HCT116 (cell line): ENCODE measurements at regions not wholly inside any gene's neighbourhood (a gene's known extent, or its start where the extent isn't known, plus 50 kb on each side); places are given as distances from the start of the nearest gene placed in this dataset.

Experiments
- ATAC-seq: fragments of 200-7000 bp; cut with Tn5 transposase; 2 replicates; pipeline ENCODE4 v1.9.1; 2020; ENCODE audit warnings: mild to moderate bottlenecking, moderate library complexity
- BruUV-seq: library from RNA; stranded (reverse); fragments of 400-500 nt; replicated peaks from 2 replicates; lab custom pipeline; 2021; lab: Mats Ljungman, UMichigan
- CTCF ChIA-PET: fragments of 300-600 bp; sonication (Branson Sonifier 250); formaldehyde crosslinking; loops from one replicate; lab custom pipeline; 2021; ENCODE audit warnings: antibody characterized with exemption; lab: Charles Lee
- POLR2A ChIA-PET: fragments of 300-600, 350-600 bp; sonication (Branson Sonifier 250); formaldehyde crosslinking; loops from one replicate; lab custom pipeline; 2021; ENCODE audit warnings: antibody characterized with exemption; lab: Charles Lee
- RAD21 ChIA-PET, 2 experiments: fragments of 300-600 bp; sonication (Branson Sonifier 250); formaldehyde crosslinking; loops; one replicate each; lab custom pipeline; 2023; ENCODE audit warnings: low total read pairs in 2 of 2; ENCODE audit not compliant: uncharacterized antibody in 2 of 2, unreplicated experiment in 2 of 2, low non-redundant PET in 1 of 2; lab: Charles Lee
- DNase-seq: peaks from one replicate; pipeline ENCODE4 v3.0.0-alpha.2; 2010; ENCODE audit warnings: low read depth, low spot score
- H2AFZ ChIP-seq: fragments of 200-600 bp; shearing (Covaris generic), sonication (generic); 2 replicates; pipeline ENCODE4 v1.6.1; 2017; ENCODE audit warnings: low read depth, mixed run types, mixed read lengths, antibody characterized with exemption, low read length; ENCODE audit not compliant: poor library complexity, severe bottlenecking
- H3K27ac ChIP-seq: 2 replicates; pipeline ENCODE4 v1.5.1; 2012; ENCODE audit warnings: low read depth, low read length
- H3K27me3 ChIP-seq: fragments of 200-600 bp; sonication (generic); 2 replicates; pipeline ENCODE4 v1.6.1; 2016; ENCODE audit warnings: mixed run types, low read length, mixed read lengths; ENCODE audit not compliant: insufficient read depth
- H3K36me3 ChIP-seq, 2 experiments: fragments of 200-500 bp in 1 of 2; fragments of 200-600 bp in 1 of 2; sonication (Bioruptor generic) in 1 of 2; sonication (generic) in 1 of 2; 2 replicates each; pipeline versions ENCODE4 v1.5.1 to v1.6.1; 2014 to 2016; ENCODE audit warnings: low read length in 2 of 2, inconsistent platforms in 1 of 2, mixed read lengths in 1 of 2, mixed run types in 1 of 2; ENCODE audit not compliant: insufficient read depth in 2 of 2, control insufficient read depth in 1 of 2
- H3K4me1 ChIP-seq, 2 experiments: fragments of 200-600 bp in 1 of 2; sonication (generic) in 1 of 2; 2 replicates each; pipeline versions ENCODE4 v1.5.1 to v1.6.1; 2012 to 2017; ENCODE audit warnings: low read length in 2 of 2, inconsistent platforms in 1 of 2, mild to moderate bottlenecking in 1 of 2, mixed read lengths in 1 of 2, mixed run types in 1 of 2, moderate library complexity in 1 of 2; ENCODE audit not compliant: insufficient read depth in 2 of 2, control insufficient read depth in 1 of 2
- H3K4me2 ChIP-seq: fragments of 200-600 bp; sonication (generic); 2 replicates; pipeline ENCODE4 v1.6.1; 2017; ENCODE audit warnings: mixed run types, low read length, mixed read lengths
- H3K4me3 ChIP-seq, 2 experiments: fragments of 200-600 bp in 1 of 2; sonication (generic) in 1 of 2; replicated peaks in 1 of 2; 2 replicates each; pipeline ENCODE4 v1.5.1; 2011 to 2016; ENCODE audit warnings: low read length in 2 of 2, control low read depth in 1 of 2, low read depth in 1 of 2, mild to moderate bottlenecking in 1 of 2, mixed read lengths in 1 of 2, mixed run types in 1 of 2
- H3K79me2 ChIP-seq: fragments of 200-600 bp; sonication (generic); 2 replicates; pipeline ENCODE4 v1.6.1; 2017; ENCODE audit warnings: mild to moderate bottlenecking, mixed run types, low read length, moderate library complexity, mixed read lengths; ENCODE audit not compliant: insufficient read depth
- H3K9ac ChIP-seq: fragments of 200-600 bp; sonication (generic); 2 replicates; pipeline ENCODE4 v1.6.1; 2016; ENCODE audit warnings: low read length, mixed read lengths
- H3K9me2 ChIP-seq: fragments of 200-600 bp; sonication (generic), shearing (Covaris generic); 2 replicates; pipeline ENCODE4 v1.6.1; 2017; ENCODE audit warnings: mixed run types, mild to moderate bottlenecking, moderate library complexity; ENCODE audit not compliant: insufficient read depth
- H3K9me3 ChIP-seq, 2 experiments: fragments of 200-500 bp in 1 of 2; fragments of 200-600 bp in 1 of 2; sonication (Bioruptor generic) in 1 of 2; sonication (generic) in 1 of 2; 2 replicates each; pipeline ENCODE4 v1.6.1; 2014 to 2017; ENCODE audit warnings: low read length in 2 of 2, mixed read lengths in 2 of 2, inconsistent platforms in 1 of 2, low read depth in 1 of 2, mild to moderate bottlenecking in 1 of 2, mixed run types in 1 of 2, moderate library complexity in 1 of 2; ENCODE audit not compliant: control insufficient read depth in 1 of 2, insufficient read depth in 1 of 2
- H4K20me1 ChIP-seq: fragments of 200-600 bp; sonication (generic), shearing (Covaris generic); 2 replicates; pipeline ENCODE4 v1.6.1; 2017; ENCODE audit warnings: mixed run types, mild to moderate bottlenecking, moderate library complexity; ENCODE audit not compliant: insufficient read depth
- CBX3 ChIP-seq: IDR thresholded peaks from 2 replicates; pipeline ENCODE4 v1.6.1; 2012; ENCODE audit warnings: low read depth
- ELF1 ChIP-seq: IDR thresholded peaks from 2 replicates; pipeline ENCODE4 v1.6.1; 2012; ENCODE audit warnings: low read depth, borderline replicate concordance
- EZH2phosphoT487 ChIP-seq: fragments of 200-600 bp; IDR thresholded peaks from 2 replicates; pipeline ENCODE4 v1.6.1; 2018; ENCODE audit warnings: antibody characterized with exemption, borderline replicate concordance
- JUND ChIP-seq: IDR thresholded peaks from 2 replicates; pipeline ENCODE4 v1.6.1; 2012
- POLR2AphosphoS5 ChIP-seq: IDR thresholded peaks from 2 replicates; pipeline ENCODE4 v1.6.1; 2011; ENCODE audit warnings: mild to moderate bottlenecking, low read depth, low read length, moderate library complexity
- RAD21 ChIP-seq: IDR thresholded peaks from 2 replicates; pipeline ENCODE4 v1.6.1; 2012; ENCODE audit warnings: low read depth, mild to moderate bottlenecking
- SIN3A ChIP-seq: IDR thresholded peaks from 2 replicates; pipeline ENCODE4 v1.6.1; 2012; ENCODE audit warnings: low read depth
- TCF7L2 ChIP-seq: IDR thresholded peaks from 2 replicates; pipeline ENCODE4 v1.7.0; 2011; ENCODE audit warnings: borderline replicate concordance, inconsistent platforms; ENCODE audit not compliant: insufficient read depth, insufficient read length; ENCODE audit errors: extremely low read depth
- ZNF274 ChIP-seq: fragments of 200-500 bp; sonication (Bioruptor generic); IDR thresholded peaks from 2 replicates; pipeline ENCODE4 v1.6.1; 2014; ENCODE audit warnings: mild to moderate bottlenecking, low read depth, low read length, inconsistent platforms
- intact Hi-C: fragments of 100-400 bp; cut with micrococcal nuclease; formaldehyde crosslinking; loops from 2 replicates; pipeline ENCODE4 v1.10.0; 2022
- TF ChIP-seq, protein P1 (sequence below): IDR thresholded peaks from 2 replicates; pipeline ENCODE4 v1.6.1; 2011; ENCODE audit warnings: mild to moderate bottlenecking, low read length, moderate library complexity; ENCODE audit not compliant: insufficient replicate concordance; ENCODE audit errors: extremely low read depth
- TF ChIP-seq, protein P2 (sequence below): IDR thresholded peaks from 2 replicates; pipeline ENCODE4 v1.6.1; 2012
- TF ChIP-seq, protein P3 (sequence below): IDR thresholded peaks from 2 replicates; pipeline ENCODE4 v1.6.1; 2012; ENCODE audit warnings: low read depth
- TF ChIP-seq, protein P4 (sequence below), 3 experiments: fragments of 200-600 bp in 1 of 3; sonication (generic) in 1 of 3; IDR thresholded peaks in 2 of 3; conservative IDR thresholded peaks in 1 of 3; 2 replicates each; pipeline ENCODE4 v1.5.1; 2012 to 2017; ENCODE audit warnings: low read depth in 2 of 3, low read length in 2 of 3, antibody characterized with exemption in 1 of 3, borderline replicate concordance in 1 of 3, control low read depth in 1 of 3, mild to moderate bottlenecking in 1 of 3, mixed read lengths in 1 of 3, mixed run types in 1 of 3, moderate library complexity in 1 of 3; ENCODE audit not compliant: insufficient read depth in 1 of 3

DNA sequence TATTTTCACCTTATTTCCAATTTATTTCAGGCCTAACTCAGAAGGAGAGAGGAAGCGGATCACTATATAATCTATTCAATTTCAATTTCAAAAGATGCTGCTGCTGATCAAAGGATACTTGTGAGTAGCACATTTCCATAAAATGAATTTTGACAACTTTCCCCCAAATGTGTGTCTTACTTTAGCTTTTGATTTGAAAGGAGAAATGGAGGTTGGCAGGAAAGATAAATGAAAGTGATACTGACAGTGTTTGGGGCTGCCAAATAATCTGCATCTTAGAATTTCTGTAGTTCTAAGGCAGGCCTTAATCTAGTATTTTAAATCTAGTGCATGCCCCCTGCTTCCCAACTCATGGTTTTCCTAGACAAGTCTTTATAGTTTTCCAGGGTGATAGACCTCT, 535.4 kb downstream of the DOK5 start:
- ChIA-PET CTCF (no interaction called here), POLR2A (no interaction called here)
- no peak overlapping the region for H3K4me3 ChIP-seq
- ATAC-seq, result no peak
- no peak overlapping the region for H2AFZ ChIP-seq
- no TSS peak for BruUV-seq
- TF ChIP-seq SIN3A, result no peak
- TF ChIP-seq, protein P1, sequence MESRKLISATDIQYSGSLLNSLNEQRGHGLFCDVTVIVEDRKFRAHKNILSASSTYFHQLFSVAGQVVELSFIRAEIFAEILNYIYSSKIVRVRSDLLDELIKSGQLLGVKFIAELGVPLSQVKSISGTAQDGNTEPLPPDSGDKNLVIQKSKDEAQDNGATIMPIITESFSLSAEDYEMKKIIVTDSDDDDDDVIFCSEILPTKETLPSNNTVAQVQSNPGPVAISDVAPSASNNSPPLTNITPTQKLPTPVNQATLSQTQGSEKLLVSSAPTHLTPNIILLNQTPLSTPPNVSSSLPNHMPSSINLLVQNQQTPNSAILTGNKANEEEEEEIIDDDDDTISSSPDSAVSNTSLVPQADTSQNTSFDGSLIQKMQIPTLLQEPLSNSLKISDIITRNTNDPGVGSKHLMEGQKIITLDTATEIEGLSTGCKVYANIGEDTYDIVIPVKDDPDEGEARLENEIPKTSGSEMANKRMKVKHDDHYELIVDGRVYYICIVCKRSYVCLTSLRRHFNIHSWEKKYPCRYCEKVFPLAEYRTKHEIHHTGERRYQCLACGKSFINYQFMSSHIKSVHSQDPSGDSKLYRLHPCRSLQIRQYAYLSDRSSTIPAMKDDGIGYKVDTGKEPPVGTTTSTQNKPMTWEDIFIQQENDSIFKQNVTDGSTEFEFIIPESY, result no peak
- TF ChIP-seq, all 23 proteins: peak for 0
- DNase-seq, result no peak
- Histone ChIP-seq H3K27me3 (no peaks in the 10 kb centered on the region), H3K4me1 (no peaks in the 10 kb centered on the region), H3K36me3 (no peaks in the 10 kb centered on the region), H4K20me1 (no peaks in the 10 kb centered on the region), H3K79me2 (no peaks in the 10 kb centered on the region), H3K9me2 (no peaks in the 10 kb centered on the region), H3K27ac (no peak overlapping the region), H3K9me3 (peaks cover 25 to 33% of the 10 kb centered on the region in 2 experiments; a peak in 2 of 4 replicates), H3K4me2 (no peak overlapping the region), H3K9ac (no peak overlapping the region)
- intact Hi-C loops, result no loop called here
- RAD21 ChIA-PET, result no interaction called here

DNA sequence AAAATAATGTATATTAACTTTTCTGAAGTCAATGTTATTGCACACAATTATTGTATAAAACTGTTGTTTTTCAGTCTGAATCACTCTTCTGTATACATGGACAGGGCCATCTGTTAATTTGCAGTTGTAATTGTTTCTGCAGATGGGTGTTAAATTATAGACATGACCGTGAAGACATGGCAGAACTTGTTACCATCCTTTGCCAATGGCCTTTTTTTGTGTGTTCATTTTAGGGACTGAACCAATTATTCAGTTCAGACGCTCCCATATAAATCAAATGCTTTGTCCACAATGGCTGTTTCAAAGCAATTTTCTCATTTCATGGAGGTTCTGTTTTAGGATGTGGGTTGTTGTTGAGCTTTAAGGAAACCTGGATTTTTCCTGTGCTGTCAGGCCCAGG, 533.7 kb downstream of the DOK5 start:
- Histone ChIP-seq H2AFZ (no peak overlapping the region), H3K9ac (no peak overlapping the region), H3K9me2 (no peaks in the 10 kb centered on the region), H3K4me2 (no peak overlapping the region), H3K27me3 (no peaks in the 10 kb centered on the region), H3K4me3 (no peak overlapping the region), H3K9me3 (peaks cover 20 to 37% of the 10 kb centered on the region in 2 experiments; a peak in 2 of 4 replicates), H4K20me1 (no peaks in the 10 kb centered on the region), H3K27ac (no peak overlapping the region), H3K79me2 (no peaks in the 10 kb centered on the region), H3K36me3 (no peaks in the 10 kb centered on the region), H3K4me1 (no peaks in the 10 kb centered on the region)
- BruUV-seq, result no TSS peak
- ChIA-PET CTCF (no interaction called here), POLR2A (no interaction called here), RAD21 (no interaction called here)
- intact Hi-C loops, result no loop called here
- DNase-seq, result no peak
- ATAC-seq, result no peak
- no peak for TF ChIP-seq ZNF274
- no peak for TF ChIP-seq JUND
- TF ChIP-seq POLR2AphosphoS5, result no peak
- TF ChIP-seq CBX3, result no peak
- no peak for TF ChIP-seq EZH2phosphoT487
- no peak for TF ChIP-seq RAD21
- no peak for TF ChIP-seq TCF7L2
- TF ChIP-seq, protein P2, sequence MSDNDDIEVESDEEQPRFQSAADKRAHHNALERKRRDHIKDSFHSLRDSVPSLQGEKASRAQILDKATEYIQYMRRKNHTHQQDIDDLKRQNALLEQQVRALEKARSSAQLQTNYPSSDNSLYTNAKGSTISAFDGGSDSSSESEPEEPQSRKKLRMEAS, result no peak
- no peak for TF ChIP-seq ELF1
- TF ChIP-seq, protein P3, sequence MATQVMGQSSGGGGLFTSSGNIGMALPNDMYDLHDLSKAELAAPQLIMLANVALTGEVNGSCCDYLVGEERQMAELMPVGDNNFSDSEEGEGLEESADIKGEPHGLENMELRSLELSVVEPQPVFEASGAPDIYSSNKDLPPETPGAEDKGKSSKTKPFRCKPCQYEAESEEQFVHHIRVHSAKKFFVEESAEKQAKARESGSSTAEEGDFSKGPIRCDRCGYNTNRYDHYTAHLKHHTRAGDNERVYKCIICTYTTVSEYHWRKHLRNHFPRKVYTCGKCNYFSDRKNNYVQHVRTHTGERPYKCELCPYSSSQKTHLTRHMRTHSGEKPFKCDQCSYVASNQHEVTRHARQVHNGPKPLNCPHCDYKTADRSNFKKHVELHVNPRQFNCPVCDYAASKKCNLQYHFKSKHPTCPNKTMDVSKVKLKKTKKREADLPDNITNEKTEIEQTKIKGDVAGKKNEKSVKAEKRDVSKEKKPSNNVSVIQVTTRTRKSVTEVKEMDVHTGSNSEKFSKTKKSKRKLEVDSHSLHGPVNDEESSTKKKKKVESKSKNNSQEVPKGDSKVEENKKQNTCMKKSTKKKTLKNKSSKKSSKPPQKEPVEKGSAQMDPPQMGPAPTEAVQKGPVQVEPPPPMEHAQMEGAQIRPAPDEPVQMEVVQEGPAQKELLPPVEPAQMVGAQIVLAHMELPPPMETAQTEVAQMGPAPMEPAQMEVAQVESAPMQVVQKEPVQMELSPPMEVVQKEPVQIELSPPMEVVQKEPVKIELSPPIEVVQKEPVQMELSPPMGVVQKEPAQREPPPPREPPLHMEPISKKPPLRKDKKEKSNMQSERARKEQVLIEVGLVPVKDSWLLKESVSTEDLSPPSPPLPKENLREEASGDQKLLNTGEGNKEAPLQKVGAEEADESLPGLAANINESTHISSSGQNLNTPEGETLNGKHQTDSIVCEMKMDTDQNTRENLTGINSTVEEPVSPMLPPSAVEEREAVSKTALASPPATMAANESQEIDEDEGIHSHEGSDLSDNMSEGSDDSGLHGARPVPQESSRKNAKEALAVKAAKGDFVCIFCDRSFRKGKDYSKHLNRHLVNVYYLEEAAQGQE, result no peak
- TF ChIP-seq, protein P4, sequence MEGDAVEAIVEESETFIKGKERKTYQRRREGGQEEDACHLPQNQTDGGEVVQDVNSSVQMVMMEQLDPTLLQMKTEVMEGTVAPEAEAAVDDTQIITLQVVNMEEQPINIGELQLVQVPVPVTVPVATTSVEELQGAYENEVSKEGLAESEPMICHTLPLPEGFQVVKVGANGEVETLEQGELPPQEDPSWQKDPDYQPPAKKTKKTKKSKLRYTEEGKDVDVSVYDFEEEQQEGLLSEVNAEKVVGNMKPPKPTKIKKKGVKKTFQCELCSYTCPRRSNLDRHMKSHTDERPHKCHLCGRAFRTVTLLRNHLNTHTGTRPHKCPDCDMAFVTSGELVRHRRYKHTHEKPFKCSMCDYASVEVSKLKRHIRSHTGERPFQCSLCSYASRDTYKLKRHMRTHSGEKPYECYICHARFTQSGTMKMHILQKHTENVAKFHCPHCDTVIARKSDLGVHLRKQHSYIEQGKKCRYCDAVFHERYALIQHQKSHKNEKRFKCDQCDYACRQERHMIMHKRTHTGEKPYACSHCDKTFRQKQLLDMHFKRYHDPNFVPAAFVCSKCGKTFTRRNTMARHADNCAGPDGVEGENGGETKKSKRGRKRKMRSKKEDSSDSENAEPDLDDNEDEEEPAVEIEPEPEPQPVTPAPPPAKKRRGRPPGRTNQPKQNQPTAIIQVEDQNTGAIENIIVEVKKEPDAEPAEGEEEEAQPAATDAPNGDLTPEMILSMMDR (IDR thresholded peaks at IDR 0.05 in 2 of 3, conservative IDR thresholded peaks at IDR 0.05 in 1 of 3; ENCODE audit: borderline replicate concordance in 1 of 3, insufficient read depth in 1 of 3, low read depth in 2 of 3, low read length in 2 of 3), result no peak
